GM06990 (cell line): ENCODE measurements at regions not wholly inside any gene's neighbourhood (a gene's known extent, or its start where the extent isn't known, plus 50 kb on each side); places are given as distances from the start of the nearest gene placed in this dataset.

Experiments
- DNase-seq: peaks from one replicate; pipeline ENCODE4 v3.0.0-alpha.2; 2011; ENCODE audit not compliant: insufficient read length; ENCODE audit errors: extremely low read depth
- H3K27me3 ChIP-seq: replicated peaks from 2 replicates; pipeline ENCODE4 v1.6.0; 2011; ENCODE audit warnings: low read length; ENCODE audit not compliant: control insufficient read depth, insufficient read depth
- H3K36me3 ChIP-seq: 2 replicates; pipeline ENCODE4 v1.5.1; 2011; ENCODE audit warnings: low read length; ENCODE audit not compliant: control insufficient read depth, insufficient read depth
- H3K4me3 ChIP-seq: replicated peaks from 2 replicates; pipeline ENCODE4 v1.5.1; 2011; ENCODE audit warnings: low read depth, mild to moderate bottlenecking, control low read depth, low read length
- CTCF ChIP-seq: IDR thresholded peaks from 2 replicates; pipeline ENCODE4 v1.5.1; 2011; ENCODE audit warnings: low read length, control low read depth, mild to moderate bottlenecking, inconsistent platforms; ENCODE audit not compliant: insufficient read depth, poor library complexity, severe bottlenecking

- Histone ChIP-seq H3K4me3 (no peak overlapping the region), H3K27me3 (no peaks in the 10 kb centered on the region), H3K36me3 (no peaks in the 10 kb centered on the region)
- DNase-seq: no peak
- no peak for TF ChIP-seq CTCF
Observed at GRCh38 chr13:91238036-91238435, 109.5 kb upstream of the MIR17HG start.

GRCh38 chr13:91240341-91240740, 107.1 kb upstream of the MIR17HG start:
- Histone ChIP-seq H3K36me3 (no peaks in the 10 kb centered on the region), H3K4me3 (no peak overlapping the region), H3K27me3 (no peaks in the 10 kb centered on the region)
- DNase-seq: no peak
- TF ChIP-seq CTCF: no peak

- Histone ChIP-seq H3K36me3 (no peaks in the 10 kb centered on the region), H3K27me3 (no peaks in the 10 kb centered on the region), H3K4me3 (no peak overlapping the region)
- DNase-seq: no peak
- TF ChIP-seq CTCF: no peak
Observed at GRCh38 chr13:91241221-91241933, 106.1 kb upstream of the MIR17HG start.

- Histone ChIP-seq H3K4me3 (no peak overlapping the region), H3K27me3 (no peaks in the 10 kb centered on the region), H3K36me3 (no peaks in the 10 kb centered on the region)
- no peak for DNase-seq
- TF ChIP-seq CTCF: no peak
Observed at GRCh38 chr13:91242652-91243051, 104.8 kb upstream of the MIR17HG start.

GRCh38 chr13:91245288-91245687, 102.2 kb upstream of the MIR17HG start:
- H3K4me3 ChIP-seq: no peak overlapping the region
- no peaks in the 10 kb centered on the region; the same call in 1 of the 2 replicates for H3K27me3 ChIP-seq
- no peak for DNase-seq
- TF ChIP-seq CTCF: no peak
- H3K36me3 ChIP-seq: no peaks in the 10 kb centered on the region

GRCh38 chr13:91247768-91248167, 99.7 kb upstream of the MIR17HG start:
- no peak overlapping the region for H3K4me3 ChIP-seq
- no peaks in the 10 kb centered on the region; the same call in 1 of the 2 replicates for H3K27me3 ChIP-seq
- H3K36me3 ChIP-seq: no peaks in the 10 kb centered on the region
- no peak for TF ChIP-seq CTCF
- DNase-seq: no peak
